Liver (tissue), 8 donors: ENCODE measurements at regions not wholly inside any gene's neighbourhood (a gene's known extent, or its start where the extent isn't known, plus 50 kb on each side); places are given as distances from the start of the nearest gene placed in this dataset.

Source experiments
- DNase-seq: peaks from one replicate; pipeline ENCODE4 v3.0.0-alpha.2; 2017; ENCODE audit warnings: low spot score
- H3K27ac ChIP-seq, 2 donors: one replicate each; pipeline ENCODE4 v1.7.0; 2013; ENCODE audit warnings: inconsistent platforms in 2 of 2, low read length in 2 of 2, control low read depth in 1 of 2, low read depth in 1 of 2, mild to moderate bottlenecking in 1 of 2
- H3K27me3 ChIP-seq, 4 donors: one replicate each; pipeline versions ENCODE4 v1.6.1 to v1.7.0; 2013; ENCODE audit warnings: low read length in 3 of 4, inconsistent platforms in 1 of 4, mild to moderate bottlenecking in 1 of 4, moderate library complexity in 1 of 4; ENCODE audit not compliant: control insufficient read depth in 4 of 4, insufficient read depth in 4 of 4
- H3K36me3 ChIP-seq, 4 donors: one replicate each; pipeline versions ENCODE4 v1.6.1 to v1.7.0; 2013; ENCODE audit warnings: low read length in 3 of 4, mild to moderate bottlenecking in 3 of 4, low read depth in 1 of 4, moderate library complexity in 1 of 4; ENCODE audit not compliant: control insufficient read depth in 4 of 4, insufficient read depth in 3 of 4
- H3K4me1 ChIP-seq, 4 donors: one replicate each; pipeline versions ENCODE4 v1.6.1 to v1.7.0; 2013; ENCODE audit warnings: low read length in 3 of 4, mild to moderate bottlenecking in 3 of 4, moderate library complexity in 1 of 4; ENCODE audit not compliant: control insufficient read depth in 4 of 4, insufficient read depth in 4 of 4
- H3K4me3 ChIP-seq, 3 donors: one replicate each; pipeline versions ENCODE4 v1.6.1 to v1.7.0; 2013; ENCODE audit warnings: low read length in 3 of 3, control low read depth in 1 of 3, low read depth in 1 of 3, mild to moderate bottlenecking in 1 of 3
- H3K9ac ChIP-seq, 2 donors: one replicate each; pipeline ENCODE4 v1.7.0; 2013; ENCODE audit warnings: low read length in 2 of 2, mild to moderate bottlenecking in 2 of 2, moderate library complexity in 2 of 2, control low read depth in 1 of 2, low read depth in 1 of 2
- H3K9me3 ChIP-seq, 4 donors: one replicate each; pipeline versions ENCODE4 v1.6.1 to v1.7.0; 2013; ENCODE audit warnings: low read length in 3 of 4; ENCODE audit not compliant: control insufficient read depth in 4 of 4
- ATF3 ChIP-seq: IDR thresholded peaks from 2 replicates; pipeline ENCODE4 v1.6.1; 2016; ENCODE audit warnings: antibody characterized with exemption
- CTCF ChIP-seq: fragments of 150-350 bp; IDR thresholded peaks from 2 replicates; pipeline ENCODE4 v1.5.1; 2017; ENCODE audit warnings: improper control_type of control experiment, low read depth, low read length; ENCODE audit not compliant: missing input control
- EGR1 ChIP-seq, 2 donors: IDR thresholded peaks; 2 replicates each; pipeline ENCODE4 v1.6.1; 2016 to 2018; ENCODE audit warnings: antibody characterized with exemption in 2 of 2, low read depth in 2 of 2
- FOXA1 ChIP-seq: IDR thresholded peaks from 2 replicates; pipeline ENCODE4 v1.6.1; 2016; ENCODE audit warnings: antibody characterized with exemption
- FOXA2 ChIP-seq: IDR thresholded peaks from 2 replicates; pipeline ENCODE4 v1.6.1; 2016; ENCODE audit warnings: antibody characterized with exemption
- GABPA ChIP-seq, 2 donors: IDR thresholded peaks in 1 of 2; conservative IDR thresholded peaks in 1 of 2; 2 replicates each; pipeline ENCODE4 v1.6.1; 2016; ENCODE audit warnings: antibody characterized with exemption in 2 of 2, mild to moderate bottlenecking in 1 of 2, moderate library complexity in 1 of 2
- HNF4A ChIP-seq, 2 donors: conservative IDR thresholded peaks; 2 replicates each; pipeline ENCODE4 v1.6.1; 2016; ENCODE audit warnings: antibody characterized with exemption in 2 of 2, mild to moderate bottlenecking in 2 of 2
- HNF4G ChIP-seq: IDR thresholded peaks from 2 replicates; pipeline ENCODE4 v1.6.1; 2016; ENCODE audit warnings: antibody characterized with exemption
- JUND ChIP-seq, 2 donors: IDR thresholded peaks; 2 replicates each; pipeline ENCODE4 v1.6.1; 2016; ENCODE audit warnings: antibody characterized with exemption in 2 of 2
- MAX ChIP-seq: IDR thresholded peaks from 2 replicates; pipeline ENCODE4 v1.6.1; 2016; ENCODE audit warnings: antibody characterized with exemption
- NR2F2 ChIP-seq: IDR thresholded peaks from 2 replicates; pipeline ENCODE4 v1.6.1; 2016; ENCODE audit warnings: antibody characterized with exemption
- RAD21 ChIP-seq, 2 donors: IDR thresholded peaks; 2 replicates each; pipeline ENCODE4 v1.6.1; 2016; ENCODE audit warnings: antibody characterized with exemption in 2 of 2, mild to moderate bottlenecking in 2 of 2
- REST ChIP-seq: IDR thresholded peaks from 2 replicates; pipeline ENCODE4 v1.6.1; 2016; ENCODE audit warnings: antibody characterized with exemption, mild to moderate bottlenecking
- RXRA ChIP-seq, 2 donors: IDR thresholded peaks; 2 replicates each; pipeline ENCODE4 v1.6.1; 2017 to 2018; ENCODE audit warnings: antibody characterized with exemption in 2 of 2, mild to moderate bottlenecking in 1 of 2
- SP1 ChIP-seq: IDR thresholded peaks from 2 replicates; pipeline ENCODE4 v1.6.1; 2018; ENCODE audit warnings: antibody characterized with exemption, mild to moderate bottlenecking
- TAF1 ChIP-seq: conservative IDR thresholded peaks from 2 replicates; pipeline ENCODE4 v1.6.1; 2016; ENCODE audit warnings: antibody characterized with exemption, mild to moderate bottlenecking
- YY1 ChIP-seq: IDR thresholded peaks from 2 replicates; pipeline ENCODE4 v1.6.1; 2016; ENCODE audit warnings: antibody characterized with exemption, mild to moderate bottlenecking
- ZBTB33 ChIP-seq: IDR thresholded peaks from 2 replicates; pipeline ENCODE4 v1.6.1; 2016; ENCODE audit warnings: antibody characterized with exemption
- whole genome bisulfite sequencing: extraction: QIAGEN DNeasy Blood & Tissue Kit; methylation state at CpG from one replicate; pipeline ENCODE4 v1.1.7; 2013; 5-methylcytosine and 5-hydroxymethylcytosine counted together
- donor health status: healthy.
- donor health status: healthy.
- donor health status: healthy.
- donor health status: healthy.
- donor health status: healthy.

GRCh38 chr3:168878655-168879054, 782.9 kb upstream of the GOLIM4 start:
- WGBS: 86% methylated on average over 1 of the region's 1 CpG
- Histone ChIP-seq H3K4me3 (no peak overlapping the region), H3K36me3 (no peaks in the 10 kb centered on the region), H3K27ac (no peak overlapping the region), H3K4me1 (no peaks in the 10 kb centered on the region), H3K9me3 (no peaks in the 10 kb centered on the region), H3K9ac (no peak overlapping the region), H3K27me3 (peaks cover 0 to 2% (median 0%) of the 10 kb centered on the region in 4 donors)
- no peak for DNase-seq
- TF ChIP-seq CTCF (no peak), NR2F2 (no peak), JUND (IDR thresholded peaks at IDR 0.05) (no peak), HNF4A (conservative IDR thresholded peaks at IDR 0.05) (no peak), SP1 (no peak), ZBTB33 (no peak), RAD21 (IDR thresholded peaks at IDR 0.05) (no peak), FOXA1 (no peak), ATF3 (no peak), FOXA2 (no peak), HNF4G (no peak), REST (no peak), EGR1 (IDR thresholded peaks at IDR 0.05; ENCODE audit: low read depth in 2 of 2) (no peak), YY1 (no peak), TAF1 (no peak), GABPA (IDR thresholded peaks at IDR 0.05 in 1 of 2, conservative IDR thresholded peaks at IDR 0.05 in 1 of 2) (no peak), MAX (no peak), RXRA (IDR thresholded peaks at IDR 0.05) (no peak)
